ENCODE measurements at regions not wholly inside any gene's neighbourhood (a gene's known extent, or its start where the extent isn't known, plus 50 kb on each side); places are given as distances from the start of the nearest gene placed in this dataset.

DNA sequence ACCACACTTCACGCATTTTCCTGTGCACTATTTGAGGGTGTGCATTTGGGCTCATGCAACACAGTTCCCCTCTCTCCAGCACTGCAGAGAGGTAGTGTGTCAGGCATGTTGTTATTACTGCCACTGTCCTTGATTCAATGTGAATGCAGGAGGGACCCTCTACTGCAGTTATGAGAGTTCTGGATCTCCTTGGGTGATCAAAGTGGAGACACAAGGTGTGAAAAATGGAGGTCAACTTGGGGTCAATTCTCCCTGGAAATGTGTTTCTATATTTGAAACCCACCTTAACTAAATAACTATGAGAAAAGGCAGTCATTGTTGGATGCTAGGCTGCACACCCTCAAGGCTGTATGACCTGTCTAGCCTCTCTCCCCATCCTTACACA, 73.9 kb upstream of the FAM171A1 start:
- peaks cover 17% of the 10 kb centered on the region for H3K27me3 Mint-ChIP-seq
- no peaks in the 10 kb centered on the region for H3K9me3 Mint-ChIP-seq (ENCODE audit: low read depth)
- no peak for DNase-seq
- no peak overlapping the region for H3K27ac Mint-ChIP-seq
- CTCF ChIA-PET: interaction anchor here (0.6 to 0.7 kb wide), 3 partner anchors 10 to 1810 kb away, joined by 3 to 4 read pairs (median 3); no protein-coding TSS in a partner anchor
- no peak overlapping the region for H3K4me3 Mint-ChIP-seq
- H3K36me3 Mint-ChIP-seq (ENCODE audit: low read depth): no peaks in the 10 kb centered on the region
- intact Hi-C loops (cut with DNase I, micrococcal nuclease): no loop called here
- ATAC-seq: no peak
- POLR2A ChIA-PET: no interaction called here
- H3K4me1 Mint-ChIP-seq: no peaks in the 10 kb centered on the region

DNA sequence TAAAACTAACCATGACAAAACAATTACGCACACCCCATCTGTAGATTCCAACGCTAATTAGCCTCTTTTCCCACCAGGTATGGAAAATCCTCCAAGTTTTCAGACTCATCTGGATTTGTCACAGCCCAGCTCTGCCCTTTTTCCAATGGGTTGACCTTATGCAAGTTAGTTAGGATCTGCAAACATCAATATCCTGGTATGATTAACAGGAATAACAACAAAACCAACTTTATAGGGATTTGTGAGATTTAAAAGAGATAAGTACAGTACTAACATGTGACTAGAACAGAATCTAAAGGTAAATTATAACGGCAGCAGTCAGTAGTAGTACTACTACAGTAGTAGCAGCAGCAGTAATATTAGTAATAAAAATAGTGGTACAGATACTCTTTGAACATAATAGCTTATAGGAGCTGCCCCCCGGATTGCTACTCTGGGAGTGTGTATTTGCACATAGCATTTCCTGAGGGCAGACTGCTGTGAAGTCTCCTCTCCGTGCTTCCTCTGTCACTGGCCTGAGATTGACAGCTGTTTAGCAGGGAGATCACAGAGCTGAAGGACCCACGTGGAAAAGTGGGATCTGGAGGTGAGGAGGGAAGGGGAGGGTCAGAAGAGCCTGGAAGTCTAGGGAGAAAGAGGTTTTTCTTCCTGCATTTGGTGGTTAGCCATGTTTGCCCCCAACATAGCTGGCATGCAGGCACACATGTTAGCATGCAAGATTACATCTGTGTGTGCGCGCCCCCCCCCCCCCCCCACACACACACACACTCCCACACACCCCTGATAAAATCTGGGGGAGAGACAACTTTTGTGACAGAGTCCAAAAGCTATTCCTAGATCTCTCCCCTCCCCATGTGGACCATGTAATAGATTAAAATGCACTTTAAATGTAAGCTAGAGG, 73.3 kb upstream of the FAM171A1 start:
- Mint-ChIP-seq H3K27ac (no peak overlapping the region), H3K4me1 (peaks cover 4% of the 10 kb centered on the region), H3K27me3 (peaks cover 21% of the 10 kb centered on the region), H3K36me3 (ENCODE audit: low read depth) (no peaks in the 10 kb centered on the region), H3K4me3 (no peak overlapping the region), H3K9me3 (ENCODE audit: low read depth) (no peaks in the 10 kb centered on the region)
- intact Hi-C loops (cut with DNase I, micrococcal nuclease): no loop called here
- no peak for DNase-seq
- no peak for ATAC-seq
- ChIA-PET POLR2A (no interaction called here), CTCF (interaction anchor here (0.7 to 1.0 kb wide), 4 partner anchors 9 to 26 kb away, joined by 3 to 4 read pairs (median 4); no protein-coding TSS in a partner anchor)

DNA sequence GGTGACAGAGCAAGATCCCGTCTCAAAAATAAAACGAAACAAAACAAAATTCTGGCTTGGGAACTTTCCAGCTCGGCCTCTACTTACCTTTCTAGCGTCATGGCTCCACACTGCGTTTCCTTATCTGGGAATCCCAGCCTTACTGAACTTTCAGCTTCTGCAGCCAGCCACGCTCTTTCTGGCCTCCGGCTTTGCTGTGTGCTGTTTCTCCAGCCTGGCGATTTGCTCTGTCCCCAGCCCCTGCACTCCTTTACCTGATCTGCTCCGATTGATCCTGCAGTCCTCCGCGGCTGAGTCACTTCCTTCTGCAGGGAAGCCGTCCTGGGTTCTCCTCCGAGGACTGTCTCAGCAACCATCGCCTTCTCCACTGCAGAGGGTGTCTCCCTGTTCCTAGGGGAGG, 71.0 kb upstream of the FAM171A1 start:
- Mint-ChIP-seq H3K9me3 (ENCODE audit: low read depth) (no peaks in the 10 kb centered on the region), H3K4me1 (peaks cover 6% of the 10 kb centered on the region), H3K4me3 (no peak overlapping the region), H3K27me3 (peaks cover 28% of the 10 kb centered on the region), H3K27ac (no peak overlapping the region), H3K36me3 (ENCODE audit: low read depth) (no peaks in the 10 kb centered on the region)
- intact Hi-C loops (cut with DNase I, micrococcal nuclease): no loop called here
- ATAC-seq (no peak), DNase-seq (no peak)
- ChIA-PET POLR2A (no interaction called here), CTCF (no interaction called here)

DNA sequence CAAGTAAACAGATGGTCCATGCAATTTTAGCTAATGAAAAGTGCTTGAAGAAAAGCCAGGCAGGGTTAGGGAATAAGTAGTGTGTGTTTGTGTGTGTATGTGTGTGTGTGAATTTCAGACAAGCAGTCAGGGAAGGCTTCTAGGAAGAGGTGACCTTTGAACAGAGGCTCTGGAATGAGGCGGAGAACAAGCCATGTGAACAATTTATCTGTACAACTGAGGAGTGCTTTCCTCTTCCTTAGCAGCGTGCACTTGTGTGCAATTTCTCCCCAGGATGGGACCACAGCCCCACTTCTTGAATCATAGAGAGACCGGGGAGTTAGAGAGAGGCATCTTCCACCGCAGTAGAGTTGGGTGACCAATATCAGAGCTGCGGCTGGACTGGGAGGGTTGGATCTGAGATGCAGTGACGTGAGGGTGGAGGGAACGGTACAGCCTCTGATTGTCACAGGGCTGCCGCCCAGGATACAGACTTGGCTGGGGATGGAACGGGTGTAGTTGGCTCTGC, 69.2 kb upstream of the FAM171A1 start:
- DNase-seq (no peak), ATAC-seq (no peak)
- Mint-ChIP-seq H3K9me3 (ENCODE audit: low read depth) (no peaks in the 10 kb centered on the region), H3K4me1 (peaks cover 6% of the 10 kb centered on the region), H3K36me3 (ENCODE audit: low read depth) (no peaks in the 10 kb centered on the region), H3K27ac (no peak overlapping the region), H3K27me3 (peaks cover 28% of the 10 kb centered on the region), H3K4me3 (no peak overlapping the region)
- CTCF ChIA-PET: no interaction called here
- POLR2A ChIA-PET: no interaction called here
- intact Hi-C loops (cut with DNase I, micrococcal nuclease): no loop called here

DNA sequence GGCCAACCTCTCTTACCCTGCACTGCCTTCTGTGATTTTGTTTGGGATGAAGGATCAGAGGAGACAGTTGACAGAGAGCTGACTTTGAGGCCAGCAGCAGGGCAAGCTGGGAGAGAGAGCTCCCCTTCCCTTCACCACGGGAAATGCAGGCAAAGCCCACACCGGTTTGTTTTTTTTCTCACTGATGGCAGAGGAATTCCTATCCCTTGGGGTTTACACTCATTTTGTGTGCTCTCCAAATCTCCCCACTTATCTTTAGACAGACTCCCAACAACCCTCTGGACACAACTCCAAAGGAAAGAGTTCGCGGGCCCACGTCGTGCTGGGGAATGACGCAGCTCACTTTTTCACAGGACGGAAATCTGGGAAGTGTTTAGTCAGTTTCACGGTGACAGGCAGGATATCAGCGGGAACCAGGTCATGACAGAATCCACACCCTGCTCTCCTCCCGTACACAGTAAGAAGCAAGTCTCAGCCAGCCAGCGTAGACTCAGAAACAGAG, 68.3 kb upstream of the FAM171A1 start:
- H3K4me1 Mint-ChIP-seq: peaks cover 6% of the 10 kb centered on the region
- intact Hi-C loops (cut with DNase I, micrococcal nuclease): loop anchor here (10.0 kb wide), 2 partner anchors 305 to 1335 kb away; no protein-coding TSS in a partner anchor
- no peak for ATAC-seq
- H3K9me3 Mint-ChIP-seq (ENCODE audit: low read depth): no peaks in the 10 kb centered on the region
- ChIA-PET POLR2A (interaction anchor here (0.6 to 0.7 kb wide), 4 partner anchors 54 to 1790 kb away, joined by 3 to 4 read pairs (median 3); no protein-coding TSS in a partner anchor), CTCF (interaction anchor here (0.6 to 1.2 kb wide), 3 partner anchors 9 to 844 kb away, joined by 3 to 6 read pairs (median 3); no protein-coding TSS in a partner anchor)
- no peak overlapping the region for H3K27ac Mint-ChIP-seq
- DNase-seq: no peak
- no peaks in the 10 kb centered on the region for H3K36me3 Mint-ChIP-seq (ENCODE audit: low read depth)
- no peak overlapping the region for H3K4me3 Mint-ChIP-seq
- peaks cover 26% of the 10 kb centered on the region for H3K27me3 Mint-ChIP-seq

DNA sequence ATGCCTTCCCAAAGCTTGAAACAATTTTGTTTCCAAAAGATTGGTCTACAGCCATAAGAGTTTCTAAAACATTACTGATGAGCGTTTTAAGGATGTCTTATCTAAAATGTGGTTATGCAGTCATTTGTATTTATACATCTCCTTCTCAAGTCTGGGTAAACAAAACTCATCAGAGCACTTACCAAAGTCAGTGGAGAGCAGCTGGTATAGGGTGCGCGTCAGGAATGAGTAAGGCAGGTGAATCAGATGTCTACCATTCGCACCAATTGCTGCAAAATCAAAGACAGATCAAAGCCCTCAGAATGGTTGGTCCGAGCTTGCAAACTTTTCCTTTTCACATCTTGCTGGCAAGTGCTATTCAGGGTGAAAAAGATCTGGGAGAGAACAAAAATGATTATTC, 65.6 kb upstream of the FAM171A1 start:
- H3K9me3 Mint-ChIP-seq (ENCODE audit: low read depth): no peaks in the 10 kb centered on the region
- peaks cover 27% of the 10 kb centered on the region for H3K27me3 Mint-ChIP-seq
- no peak overlapping the region for H3K27ac Mint-ChIP-seq
- intact Hi-C loops (cut with DNase I, micrococcal nuclease): loop anchor here (10.0 kb wide), 2 partner anchors 308 to 1338 kb away; no protein-coding TSS in a partner anchor
- ATAC-seq (peak; percentile 64), DNase-seq (no peak)
- H3K4me3 Mint-ChIP-seq: no peak overlapping the region
- H3K36me3 Mint-ChIP-seq (ENCODE audit: low read depth): no peaks in the 10 kb centered on the region
- ChIA-PET POLR2A (no interaction called here), CTCF (interaction anchor here (0.5 to 1.0 kb wide), 3 partner anchors 9 to 14 kb away, joined by 3 read pairs; no protein-coding TSS in a partner anchor)
- peaks cover 9% of the 10 kb centered on the region for H3K4me1 Mint-ChIP-seq

DNA sequence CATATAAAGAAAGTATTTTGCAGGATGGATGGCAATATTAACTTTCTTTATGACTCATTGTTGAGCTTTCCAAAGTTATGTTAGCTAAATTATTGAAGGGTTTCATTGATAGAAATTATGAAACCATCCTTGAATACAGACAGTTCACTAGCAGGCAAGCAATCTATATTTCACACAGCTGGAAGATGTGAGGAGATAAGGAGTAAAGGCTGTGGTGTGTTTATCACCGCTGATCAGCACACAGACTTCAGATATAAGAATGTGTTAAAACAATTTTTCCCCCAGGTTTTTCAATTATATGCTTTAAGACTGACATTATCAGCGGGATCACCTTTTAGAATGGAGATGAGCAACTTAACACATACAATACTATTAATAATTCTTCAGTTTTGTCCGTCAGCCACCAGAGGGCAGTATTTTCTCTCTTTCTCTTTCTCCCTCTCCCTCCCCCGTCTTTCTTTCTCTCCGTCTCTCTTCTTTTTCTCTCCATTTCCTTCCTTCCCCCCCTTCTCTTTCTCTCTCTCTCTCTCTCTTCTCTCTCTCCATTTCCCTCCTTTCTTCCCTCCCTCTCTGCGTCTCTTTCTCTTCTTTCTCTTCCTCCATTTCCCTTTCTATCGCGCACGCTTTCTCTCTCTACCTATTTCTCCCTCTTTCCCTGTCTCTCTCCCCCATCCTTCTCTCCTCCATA, 62.9 kb upstream of the FAM171A1 start:
- H3K4me3 Mint-ChIP-seq: peak overlapping the region; percentile 64
- H3K4me1 Mint-ChIP-seq: peaks cover 4% of the 10 kb centered on the region

DNA sequence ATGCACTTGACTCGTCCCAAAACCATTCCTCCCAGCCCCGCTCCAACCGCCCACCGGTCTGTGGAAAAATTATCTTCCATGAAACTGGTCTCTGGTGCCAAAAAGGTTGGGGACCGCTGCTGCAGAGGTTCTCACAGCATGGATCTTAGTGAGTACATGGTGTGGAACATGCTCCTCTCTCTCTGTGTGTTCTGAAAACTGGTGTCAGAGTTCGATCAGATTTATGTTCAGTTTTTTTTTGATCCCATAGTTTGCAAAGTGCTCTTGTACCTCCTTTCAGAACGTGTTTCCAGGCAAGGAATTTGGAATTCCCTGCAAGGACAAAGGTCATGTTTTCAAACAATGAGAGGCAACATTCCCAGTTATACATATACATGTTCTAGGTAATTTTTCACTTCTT, 61.2 kb upstream of the FAM171A1 start:
- ATAC-seq (no peak), DNase-seq (no peak)
- no peaks in the 10 kb centered on the region for H3K9me3 Mint-ChIP-seq (ENCODE audit: low read depth)
- POLR2A ChIA-PET: no interaction called here
- H3K4me1 Mint-ChIP-seq: peaks cover 4% of the 10 kb centered on the region
- no peak overlapping the region for H3K4me3 Mint-ChIP-seq
- intact Hi-C loops (cut with DNase I, micrococcal nuclease): loop anchor here (5.0 to 10.0 kb wide), 4 partner anchors 313 to 1343 kb away; no protein-coding TSS in a partner anchor
- H3K27me3 Mint-ChIP-seq: peaks cover 17% of the 10 kb centered on the region
- no peak overlapping the region for H3K27ac Mint-ChIP-seq
- CTCF ChIA-PET: interaction anchor here (0.6 kb wide), 1 partner anchor 66 kb away, joined by 3 read pairs; no protein-coding TSS in a partner anchor
- no peaks in the 10 kb centered on the region for H3K36me3 Mint-ChIP-seq (ENCODE audit: low read depth)

More for the DNA sequence above, 62.9 kb upstream of the FAM171A1 start:
- intact Hi-C loops (cut with DNase I, micrococcal nuclease): loop anchor here (1.0 to 10.0 kb wide), 6 partner anchors 291 to 1341 kb away; no protein-coding TSS in a partner anchor
- ChIA-PET CTCF (interaction anchor here (0.6 to 1.3 kb wide), 10 partner anchors 9 to 1113 kb away, joined by 3 to 9 read pairs (median 3); no protein-coding TSS in a partner anchor), POLR2A (interaction anchor here (0.6 kb wide), 1 partner anchor 1429 kb away, joined by 4 read pairs; no protein-coding TSS in a partner anchor)
- Mint-ChIP-seq H3K27ac (no peak overlapping the region), H3K36me3 (ENCODE audit: low read depth) (no peaks in the 10 kb centered on the region), H3K27me3 (peaks cover 16% of the 10 kb centered on the region), H3K9me3 (ENCODE audit: low read depth) (no peaks in the 10 kb centered on the region)
- ATAC-seq (peak; percentile 60), DNase-seq (peak; percentile 45)

DNA sequence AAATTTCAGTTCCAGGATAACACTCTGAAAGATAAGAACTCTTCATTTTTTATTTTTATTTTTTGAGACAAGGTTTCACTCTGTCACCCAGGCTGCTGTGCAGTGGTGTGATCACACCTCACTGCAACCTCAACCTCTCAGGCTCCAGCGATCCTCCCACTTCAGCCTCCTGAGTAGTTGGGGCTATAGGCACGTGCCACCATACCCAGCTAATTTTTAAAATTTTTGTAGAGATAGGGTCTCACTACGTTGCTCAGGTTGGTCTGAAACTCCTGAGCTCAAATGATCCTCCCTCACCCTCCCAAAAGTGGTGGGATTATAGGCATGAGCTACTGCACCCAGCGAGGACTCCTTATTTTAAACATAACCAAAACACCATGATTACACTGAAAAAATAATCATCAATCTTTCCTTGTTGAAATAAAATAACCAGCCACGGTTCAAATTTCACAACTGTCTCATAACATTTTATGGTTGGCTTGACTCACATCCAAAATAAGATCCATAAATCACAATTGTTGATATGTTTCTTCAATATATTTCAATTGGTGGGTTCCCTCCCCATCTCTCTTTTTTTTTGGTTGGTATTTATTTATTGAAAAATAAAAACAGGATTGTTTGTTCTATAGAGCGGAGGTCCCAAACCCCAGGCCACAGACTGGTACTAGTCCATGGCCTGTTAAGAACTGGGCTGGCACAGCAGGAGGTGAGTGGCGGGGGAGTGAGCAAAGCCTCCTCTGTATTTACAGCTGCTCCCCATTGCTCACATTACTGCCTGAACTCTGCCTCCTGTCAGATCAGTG, 60.1 kb upstream of the FAM171A1 start:
- ATAC-seq: no peak
- no peak for DNase-seq
- Mint-ChIP-seq H3K4me1 (peaks cover 4% of the 10 kb centered on the region), H3K27ac (no peak overlapping the region), H3K36me3 (ENCODE audit: low read depth) (no peaks in the 10 kb centered on the region), H3K9me3 (ENCODE audit: low read depth) (no peaks in the 10 kb centered on the region), H3K27me3 (peaks cover 16% of the 10 kb centered on the region), H3K4me3 (no peak overlapping the region)
- intact Hi-C loops (cut with DNase I, micrococcal nuclease): loop anchor here (5.0 to 10.0 kb wide), 4 partner anchors 314 to 1344 kb away; no protein-coding TSS in a partner anchor
- ChIA-PET CTCF (interaction anchor here (0.6 to 1.5 kb wide), 4 partner anchors 8 to 290 kb away, joined by 3 to 6 read pairs (median 3); no protein-coding TSS in a partner anchor), POLR2A (no interaction called here)

DNA sequence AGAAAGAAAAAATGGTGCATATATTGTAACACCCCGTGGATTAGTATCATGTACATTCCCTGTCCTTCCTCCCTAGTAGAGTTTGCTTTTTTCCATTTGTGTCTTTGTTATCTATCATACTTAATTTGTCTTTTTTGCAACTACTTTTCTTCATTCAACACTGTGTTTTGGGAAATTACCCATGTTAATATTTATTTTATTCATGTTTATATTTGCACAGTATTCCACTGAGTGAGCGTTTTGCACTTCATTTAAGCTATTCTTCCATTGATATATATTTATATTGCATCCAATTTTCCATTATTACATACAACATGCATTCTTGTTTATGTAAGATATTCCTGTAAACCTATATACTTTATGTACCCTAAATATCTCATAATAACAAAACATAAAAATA, 57.6 kb upstream of the FAM171A1 start:
- no peaks in the 10 kb centered on the region for H3K36me3 Mint-ChIP-seq (ENCODE audit: low read depth)
- intact Hi-C loops (cut with DNase I, micrococcal nuclease): no loop called here
- H3K27ac Mint-ChIP-seq: no peak overlapping the region
- H3K4me3 Mint-ChIP-seq: no peak overlapping the region
- H3K9me3 Mint-ChIP-seq (ENCODE audit: low read depth): no peaks in the 10 kb centered on the region
- ATAC-seq (no peak), DNase-seq (no peak)
- ChIA-PET CTCF (interaction anchor here (0.9 to 2.2 kb wide), 4 partner anchors 9 to 16 kb away, joined by 3 to 8 read pairs (median 4); no protein-coding TSS in a partner anchor), POLR2A (no interaction called here)
- H3K4me1 Mint-ChIP-seq: no peaks in the 10 kb centered on the region
- H3K27me3 Mint-ChIP-seq: peaks cover 7% of the 10 kb centered on the region

Data from activated CD4-positive, alpha-beta T cell treated with anti-CD3 and anti-CD28 coated beads for 36 hours (primary cell).